ENCODE measurements at regions not wholly inside any gene's neighbourhood (a gene's known extent, or its start where the extent isn't known, plus 50 kb on each side); places are given as distances from the start of the nearest gene placed in this dataset.
"Not testable (repeated sequence)": the region's sequence is repeated elsewhere in the genome, so short reads cannot be mapped to it uniquely, and the experiment has no call there.

- Histone ChIP-seq H3K36me3 (no peaks in the 10 kb centered on the region), H3K27me3 (no peaks in the 10 kb centered on the region), H3K4me3 (no peak overlapping the region), H3K4me1 (peaks cover 13% of the 10 kb centered on the region; the same call in 1 of the 2 replicates), H3K27ac (0 out of 2 replicates have a peak overlapping the region, but pooled peaks have one; percentile 35), H3K9ac (no peak overlapping the region), H3K9me3 (peaks cover 22% of the 10 kb centered on the region), H4K20me1 (no peaks in the 10 kb centered on the region), H3K4me2 (peak overlapping the region; percentile 27)
- no peak for TF ChIP-seq Cebpa-rat (IDR thresholded peaks at IDR 0.05)
These were observed 1284.0 kb downstream of the RAPGEF2 start for GRCh38 chr4:160386846-160387245.

- Histone ChIP-seq H3K27ac (no peak overlapping the region), H3K9me3 (peaks cover 5% of the 10 kb centered on the region; the same call in 1 of the 2 replicates)
These were observed 1296.9 kb downstream of the RAPGEF2 start for GRCh38 chr4:160399826-160400225.

GRCh38 chr4:160403081-160403480 is 1300.2 kb downstream of the RAPGEF2 start:
- H3K27ac ChIP-seq, result no peak overlapping the region
- no peaks in the 10 kb centered on the region for H4K20me1 ChIP-seq
- H3K9ac ChIP-seq, result no peak overlapping the region
- no peaks in the 10 kb centered on the region for H3K36me3 ChIP-seq
- no peak overlapping the region for H3K4me2 ChIP-seq
- H3K4me1 ChIP-seq, result no peaks in the 10 kb centered on the region
- no peaks in the 10 kb centered on the region for H3K27me3 ChIP-seq
- H3K4me3 ChIP-seq, result no peak overlapping the region
- TF ChIP-seq Cebpa-rat (IDR thresholded peaks at IDR 0.05), result no peak
- H3K9me3 ChIP-seq, result peaks cover 5% of the 10 kb centered on the region; the same call in 1 of the 2 replicates

More at GRCh38 chr4:160399826-160400225, 1296.9 kb downstream of the RAPGEF2 start:
- Histone ChIP-seq H3K27me3 (no peaks in the 10 kb centered on the region), H3K36me3 (no peaks in the 10 kb centered on the region), H3K4me2 (no peak overlapping the region), H3K4me3 (no peak overlapping the region), H4K20me1 (no peaks in the 10 kb centered on the region), H3K9ac (no peak overlapping the region), H3K4me1 (no peaks in the 10 kb centered on the region)
- TF ChIP-seq Cebpa-rat (IDR thresholded peaks at IDR 0.05), result no peak

GRCh38 chr4:160406263-160406825 is 1303.5 kb downstream of the RAPGEF2 start:
- H3K27me3 ChIP-seq, result no peaks in the 10 kb centered on the region
- H3K4me3 ChIP-seq, result no peak overlapping the region
- no peak for TF ChIP-seq Cebpa-rat (IDR thresholded peaks at IDR 0.05)
- H3K9me3 ChIP-seq, result no peaks in the 10 kb centered on the region
- H3K9ac ChIP-seq, result no peak overlapping the region
- H3K27ac ChIP-seq, result no peak overlapping the region
- H4K20me1 ChIP-seq, result no peaks in the 10 kb centered on the region
- no peaks in the 10 kb centered on the region for H3K4me1 ChIP-seq
- no peak overlapping the region for H3K4me2 ChIP-seq
- H3K36me3 ChIP-seq, result no peaks in the 10 kb centered on the region

GRCh38 chr4:160414496-160414895 is 1311.6 kb downstream of the RAPGEF2 start:
- no peaks in the 10 kb centered on the region for H3K27me3 ChIP-seq
- no peaks in the 10 kb centered on the region for H4K20me1 ChIP-seq
- H3K27ac ChIP-seq, result no peak overlapping the region
- H3K9ac ChIP-seq, result no peak overlapping the region
- H3K36me3 ChIP-seq, result no peaks in the 10 kb centered on the region
- TF ChIP-seq Cebpa-rat (IDR thresholded peaks at IDR 0.05), result no peak
- no peak overlapping the region for H3K4me2 ChIP-seq
- no peak overlapping the region for H3K4me3 ChIP-seq
- H3K4me1 ChIP-seq, result no peaks in the 10 kb centered on the region
- H3K9me3 ChIP-seq, result no peaks in the 10 kb centered on the region

GRCh38 chr4:160423879-160424451 is 1321.1 kb downstream of the RAPGEF2 start:
- Histone ChIP-seq H3K9me3 (no peaks in the 10 kb centered on the region), H3K9ac (no peak overlapping the region), H3K4me1 (peaks cover 9% of the 10 kb centered on the region), H3K27ac (no peak overlapping the region), H3K27me3 (no peaks in the 10 kb centered on the region), H3K4me2 (peak overlapping the region; percentile 36), H4K20me1 (no peaks in the 10 kb centered on the region), H3K4me3 (no peak overlapping the region), H3K36me3 (no peaks in the 10 kb centered on the region)
- TF ChIP-seq Cebpa-rat (IDR thresholded peaks at IDR 0.05), result no peak

- Histone ChIP-seq H4K20me1 (no peaks in the 10 kb centered on the region), H3K4me1 (peaks cover 9% of the 10 kb centered on the region), H3K4me2 (no peak overlapping the region), H3K36me3 (no peaks in the 10 kb centered on the region), H3K9me3 (no peaks in the 10 kb centered on the region), H3K27me3 (no peaks in the 10 kb centered on the region), H3K27ac (no peak overlapping the region), H3K9ac (no peak overlapping the region), H3K4me3 (no peak overlapping the region)
- no peak for TF ChIP-seq Cebpa-rat (IDR thresholded peaks at IDR 0.05)
These were observed 1323.4 kb downstream of the RAPGEF2 start for GRCh38 chr4:160426233-160426632.

GRCh38 chr4:160450876-160451275 is 1348.0 kb downstream of the RAPGEF2 start:
- H3K27me3 ChIP-seq, result no peaks in the 10 kb centered on the region
- no peak overlapping the region for H3K4me2 ChIP-seq
- TF ChIP-seq Cebpa-rat (IDR thresholded peaks at IDR 0.05), result no peak
- H4K20me1 ChIP-seq, result no peaks in the 10 kb centered on the region
- no peak overlapping the region for H3K27ac ChIP-seq
- H3K36me3 ChIP-seq, result no peaks in the 10 kb centered on the region
- H3K9me3 ChIP-seq, result no peaks in the 10 kb centered on the region
- no peak overlapping the region for H3K4me3 ChIP-seq
- no peaks in the 10 kb centered on the region for H3K4me1 ChIP-seq
- H3K9ac ChIP-seq, result no peak overlapping the region

- H3K4me3 ChIP-seq, result not testable (repeated sequence)
These were observed 1379.1 kb downstream of the RAPGEF2 start for GRCh38 chr4:160481696-160482690.

More at GRCh38 chr4:160481696-160482690, 1379.1 kb downstream of the RAPGEF2 start:
- H4K20me1 ChIP-seq, H3K4me1 ChIP-seq, H3K27me3 ChIP-seq, H3K27ac ChIP-seq, H3K9ac ChIP-seq, H3K36me3 ChIP-seq, H3K4me2 ChIP-seq: not testable (repeated sequence)
- peaks cover 10% of the 10 kb centered on the region for H3K9me3 ChIP-seq

Measured in BLaER1 (cell line).